ENCODE measurements at regions not wholly inside any gene's neighbourhood (a gene's known extent, or its start where the extent isn't known, plus 50 kb on each side); places are given as distances from the start of the nearest gene placed in this dataset.

- Mint-ChIP-seq H3K27ac (no peak overlapping the region), H3K4me3 (no peak overlapping the region), H3K9me3 (no peaks in the 10 kb centered on the region), H3K36me3 (no peaks in the 10 kb centered on the region), H3K4me1 (no peaks in the 10 kb centered on the region), H3K27me3 (ENCODE audit: low read depth in 3 of 3) (peaks cover 0 to 3% (median 0%) of the 10 kb centered on the region in 3 donors)
- no peak for DNase-seq
- Histone ChIP-seq H3K27me3 (ENCODE audit: control insufficient read depth in 2 of 2, insufficient read depth in 2 of 2, low read length in 2 of 2) (no peaks in the 10 kb centered on the region), H2AFZ (ENCODE audit: insufficient read depth, low read depth, low read length, poor library complexity, severe bottlenecking) (no peak overlapping the region), H3K4me3 (replicated peaks in 1 of 3; ENCODE audit: low read depth in 2 of 3, low read length in 3 of 3) (no peak overlapping the region), H3K9ac (ENCODE audit: insufficient read depth, low read length, poor library complexity, severe bottlenecking) (no peak overlapping the region), H3K9me3 (replicated peaks in 1 of 2; ENCODE audit: control insufficient read depth in 1 of 2, insufficient read depth in 1 of 2, low read length in 2 of 2) (no peaks in the 10 kb centered on the region), H3K36me3 (replicated peaks in 1 of 2; ENCODE audit: control insufficient read depth in 1 of 2, insufficient read depth in 2 of 2, low read length in 2 of 2) (no peaks in the 10 kb centered on the region), H3K79me2 (ENCODE audit: insufficient read depth, low read length) (no peaks in the 10 kb centered on the region), H3K4me1 (ENCODE audit: control insufficient read depth in 1 of 2, insufficient read depth in 2 of 2, low read length in 2 of 2) (no peaks in the 10 kb centered on the region), H3K27ac (ENCODE audit: low read depth in 1 of 2, low read length in 2 of 2) (no peak overlapping the region), H3K4me2 (replicated peaks; ENCODE audit: extremely low read depth, low read length, poor library complexity, severe bottlenecking) (no peak overlapping the region), H4K20me1 (ENCODE audit: insufficient read depth, low read length) (no peaks in the 10 kb centered on the region)
- intact Hi-C loops (cut with micrococcal nuclease) = no loop called here
- no peak for TF ChIP-seq CTCF (IDR thresholded peaks at IDR 0.05)
- 81% methylated on average over 5 of the region's 9 CpGs for WGBS (ENCODE audit: insufficient coverage)
Measured at GRCh38 chr1:99533909-99534637, 111.8 kb upstream of the PALMD start.

- Histone ChIP-seq H4K20me1 (ENCODE audit: insufficient read depth, low read length) (no peaks in the 10 kb centered on the region), H3K36me3 (replicated peaks in 1 of 2; ENCODE audit: control insufficient read depth in 1 of 2, insufficient read depth in 2 of 2, low read length in 2 of 2) (no peaks in the 10 kb centered on the region), H3K9ac (ENCODE audit: insufficient read depth, low read length, poor library complexity, severe bottlenecking) (no peak overlapping the region), H3K4me3 (replicated peaks in 1 of 3; ENCODE audit: low read depth in 2 of 3, low read length in 3 of 3) (no peak overlapping the region), H3K27ac (ENCODE audit: low read depth in 1 of 2, low read length in 2 of 2) (no peak overlapping the region), H3K27me3 (ENCODE audit: control insufficient read depth in 2 of 2, insufficient read depth in 2 of 2, low read length in 2 of 2) (no peaks in the 10 kb centered on the region), H3K4me1 (ENCODE audit: control insufficient read depth in 1 of 2, insufficient read depth in 2 of 2, low read length in 2 of 2) (no peaks in the 10 kb centered on the region), H2AFZ (ENCODE audit: insufficient read depth, low read depth, low read length, poor library complexity, severe bottlenecking) (no peak overlapping the region), H3K79me2 (ENCODE audit: insufficient read depth, low read length) (no peaks in the 10 kb centered on the region), H3K9me3 (replicated peaks in 1 of 2; ENCODE audit: control insufficient read depth in 1 of 2, insufficient read depth in 1 of 2, low read length in 2 of 2) (no peaks in the 10 kb centered on the region), H3K4me2 (replicated peaks; ENCODE audit: extremely low read depth, low read length, poor library complexity, severe bottlenecking) (no peak overlapping the region)
- Mint-ChIP-seq H3K27me3 (ENCODE audit: low read depth in 3 of 3) (peaks cover 0 to 3% (median 0%) of the 10 kb centered on the region in 3 donors), H3K36me3 (no peaks in the 10 kb centered on the region), H3K9me3 (no peaks in the 10 kb centered on the region), H3K27ac (no peak overlapping the region), H3K4me1 (no peaks in the 10 kb centered on the region), H3K4me3 (no peak overlapping the region)
- intact Hi-C loops (cut with micrococcal nuclease) = no loop called here
- no CpG with 5 or more reads among the region's 1 CpG for WGBS (ENCODE audit: insufficient coverage)
- no peak for TF ChIP-seq CTCF (IDR thresholded peaks at IDR 0.05)
- DNase-seq = no peak
Measured at GRCh38 chr1:99534638-99534930, 111.3 kb upstream of the PALMD start.

Measured in CD14-positive monocyte (primary cell).